Type B pancreatic cell (in vitro differentiated cells): ENCODE measurements at regions not wholly inside any gene's neighbourhood (a gene's known extent, or its start where the extent isn't known, plus 50 kb on each side); places are given as distances from the start of the nearest gene placed in this dataset.

Source experiments
- DNase-seq: peaks from one replicate; pipeline ENCODE4 v3.0.0; 2021; ENCODE audit warnings: mixed read lengths; ENCODE audit not compliant: unreplicated experiment; ENCODE audit errors: extremely low spot score
- H3K27ac Mint-ChIP-seq: 2 replicates; pipeline ENCODE4 v1.8.0; 2021; ENCODE audit warnings: mild to moderate bottlenecking, mixed read lengths
- H3K27me3 Mint-ChIP-seq: 2 replicates; pipeline ENCODE4 v1.8.0; 2021; ENCODE audit warnings: mixed read lengths
- H3K36me3 Mint-ChIP-seq: 2 replicates; pipeline ENCODE4 v1.8.0; 2021; ENCODE audit warnings: mixed read lengths
- H3K4me1 Mint-ChIP-seq: one replicate; pipeline ENCODE4 v1.8.0; 2021; ENCODE audit warnings: mixed read lengths; ENCODE audit not compliant: unreplicated experiment
- H3K4me3 Mint-ChIP-seq: 2 replicates; pipeline ENCODE4 v1.8.0; 2021; ENCODE audit warnings: mild to moderate bottlenecking, mixed read lengths
- H3K9me3 Mint-ChIP-seq: 2 replicates; pipeline ENCODE4 v1.8.0; 2021; ENCODE audit warnings: mixed read lengths
- TF ChIP-seq, protein P1 (sequence below): fragments of 200-600 bp; sonication (generic); conservative IDR thresholded peaks from 2 replicates; pipeline ENCODE4 v1.5.0; 2021; ENCODE audit warnings: antibody characterized with exemption, mild to moderate bottlenecking

DNA sequence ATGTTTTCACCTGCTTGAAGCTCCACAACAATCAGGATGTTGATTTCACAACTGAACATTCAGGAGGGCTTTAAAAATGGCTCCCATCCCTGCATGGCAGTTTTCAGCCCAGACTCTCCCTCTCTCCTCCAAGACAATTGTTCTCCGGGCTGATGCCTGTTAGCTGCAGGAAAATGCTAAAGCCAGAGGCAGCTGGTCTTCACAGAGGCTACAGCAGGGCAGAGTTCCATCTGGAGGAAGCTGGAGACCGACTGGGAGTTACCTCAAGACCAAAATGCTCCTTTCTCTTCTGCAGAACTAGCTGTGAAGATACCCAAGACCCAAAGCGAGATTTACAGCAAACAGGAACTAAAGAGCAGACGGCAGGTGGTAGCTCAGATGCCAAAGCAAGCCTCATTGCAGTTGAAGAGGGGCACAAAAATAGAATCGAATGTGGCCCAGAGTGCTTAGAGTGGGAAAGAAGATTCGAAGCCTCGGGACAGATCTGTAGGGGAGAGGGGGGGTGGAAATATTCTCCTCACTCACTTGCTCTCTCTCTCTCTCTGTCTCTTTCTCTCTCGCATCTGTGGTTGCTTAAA lies 423.6 kb downstream of the ZNF521 start:
- TF ChIP-seq, protein P1, sequence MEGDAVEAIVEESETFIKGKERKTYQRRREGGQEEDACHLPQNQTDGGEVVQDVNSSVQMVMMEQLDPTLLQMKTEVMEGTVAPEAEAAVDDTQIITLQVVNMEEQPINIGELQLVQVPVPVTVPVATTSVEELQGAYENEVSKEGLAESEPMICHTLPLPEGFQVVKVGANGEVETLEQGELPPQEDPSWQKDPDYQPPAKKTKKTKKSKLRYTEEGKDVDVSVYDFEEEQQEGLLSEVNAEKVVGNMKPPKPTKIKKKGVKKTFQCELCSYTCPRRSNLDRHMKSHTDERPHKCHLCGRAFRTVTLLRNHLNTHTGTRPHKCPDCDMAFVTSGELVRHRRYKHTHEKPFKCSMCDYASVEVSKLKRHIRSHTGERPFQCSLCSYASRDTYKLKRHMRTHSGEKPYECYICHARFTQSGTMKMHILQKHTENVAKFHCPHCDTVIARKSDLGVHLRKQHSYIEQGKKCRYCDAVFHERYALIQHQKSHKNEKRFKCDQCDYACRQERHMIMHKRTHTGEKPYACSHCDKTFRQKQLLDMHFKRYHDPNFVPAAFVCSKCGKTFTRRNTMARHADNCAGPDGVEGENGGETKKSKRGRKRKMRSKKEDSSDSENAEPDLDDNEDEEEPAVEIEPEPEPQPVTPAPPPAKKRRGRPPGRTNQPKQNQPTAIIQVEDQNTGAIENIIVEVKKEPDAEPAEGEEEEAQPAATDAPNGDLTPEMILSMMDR, result no peak
- Mint-ChIP-seq H3K4me3 (no peak overlapping the region), H3K4me1 (peaks cover 18% of the 10 kb centered on the region), H3K27me3 (peaks cover 36% of the 10 kb centered on the region), H3K27ac (no peak overlapping the region), H3K36me3 (no peaks in the 10 kb centered on the region), H3K9me3 (peaks cover 4% of the 10 kb centered on the region)
- no peak for DNase-seq

DNA sequence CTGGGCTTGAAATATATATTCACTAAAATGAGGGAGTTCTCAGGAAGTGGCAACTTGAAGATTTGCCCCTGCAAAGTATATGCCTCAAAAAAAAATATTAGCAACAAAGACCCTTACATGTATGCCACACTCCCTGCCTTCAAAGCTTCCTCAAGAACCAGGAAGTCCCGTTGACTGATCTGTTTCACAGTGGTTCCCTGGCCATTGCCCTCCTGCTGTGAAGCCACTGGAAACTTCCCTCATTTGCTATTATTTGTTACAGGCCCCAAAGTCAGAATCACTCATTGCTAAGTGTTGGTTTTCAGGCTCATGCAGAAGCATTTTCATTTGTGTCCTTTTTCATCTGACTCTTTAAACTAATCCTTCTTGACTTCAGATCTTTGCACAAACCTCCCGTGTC lies 421.5 kb downstream of the ZNF521 start:
- no peaks in the 10 kb centered on the region for H3K36me3 Mint-ChIP-seq
- peak overlapping the region; percentile 20 for H3K27ac Mint-ChIP-seq
- TF ChIP-seq, protein P1, result no peak
- peaks cover 4% of the 10 kb centered on the region for H3K9me3 Mint-ChIP-seq
- H3K27me3 Mint-ChIP-seq, result peaks cover 18% of the 10 kb centered on the region
- H3K4me1 Mint-ChIP-seq, result peaks cover 22% of the 10 kb centered on the region
- no peak for DNase-seq
- no peak overlapping the region for H3K4me3 Mint-ChIP-seq

DNA sequence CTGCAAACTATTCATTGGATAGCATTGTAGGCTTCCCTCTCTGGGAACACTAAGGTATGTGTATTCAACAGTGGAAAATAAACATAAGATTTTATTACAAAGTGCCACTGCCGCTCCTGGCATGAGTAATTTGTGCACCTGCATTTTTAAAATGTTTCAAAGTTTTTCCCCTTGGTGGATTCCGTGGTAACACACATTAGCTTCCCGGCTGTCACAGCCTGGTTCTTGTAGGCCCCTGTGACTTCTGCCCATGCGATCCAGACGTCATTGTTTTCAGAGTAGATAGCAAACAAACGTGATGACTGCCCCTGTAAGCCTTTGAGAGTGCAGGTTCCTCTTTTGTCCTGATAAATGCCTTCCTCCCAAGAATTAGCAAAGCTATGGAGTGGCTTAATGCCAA lies 421.0 kb downstream of the ZNF521 start:
- Mint-ChIP-seq H3K27me3 (peaks cover 14% of the 10 kb centered on the region), H3K27ac (peak overlapping the region; percentile 20), H3K9me3 (peaks cover 4% of the 10 kb centered on the region), H3K36me3 (no peaks in the 10 kb centered on the region), H3K4me3 (no peak overlapping the region), H3K4me1 (peaks cover 22% of the 10 kb centered on the region)
- TF ChIP-seq, protein P1, result no peak
- DNase-seq, result no peak

DNA sequence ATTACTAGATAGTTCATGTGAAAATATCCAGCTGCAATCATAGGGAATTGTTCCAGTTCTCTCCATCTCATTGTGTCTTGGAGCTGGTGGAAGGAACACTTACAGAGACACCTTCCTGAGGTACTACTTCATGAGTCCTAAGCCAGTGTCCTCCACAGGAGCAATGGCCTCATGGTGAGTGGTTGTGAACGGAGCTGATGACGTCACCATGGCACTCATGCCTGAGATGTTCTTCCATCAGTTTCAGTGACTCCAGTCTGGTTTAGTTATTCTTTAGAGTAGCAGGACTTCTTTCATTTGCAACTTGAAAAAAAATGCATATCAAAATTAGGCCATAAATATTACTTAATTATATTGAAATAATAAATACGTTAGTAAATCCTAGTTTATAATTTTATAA lies 418.6 kb downstream of the ZNF521 start:
- Mint-ChIP-seq H3K4me1 (peaks cover 22% of the 10 kb centered on the region), H3K9me3 (peaks cover 4% of the 10 kb centered on the region), H3K36me3 (no peaks in the 10 kb centered on the region), H3K27ac (no peak overlapping the region), H3K4me3 (no peak overlapping the region), H3K27me3 (peaks cover 9% of the 10 kb centered on the region)
- TF ChIP-seq, protein P1, result no peak
- no peak for DNase-seq

DNA sequence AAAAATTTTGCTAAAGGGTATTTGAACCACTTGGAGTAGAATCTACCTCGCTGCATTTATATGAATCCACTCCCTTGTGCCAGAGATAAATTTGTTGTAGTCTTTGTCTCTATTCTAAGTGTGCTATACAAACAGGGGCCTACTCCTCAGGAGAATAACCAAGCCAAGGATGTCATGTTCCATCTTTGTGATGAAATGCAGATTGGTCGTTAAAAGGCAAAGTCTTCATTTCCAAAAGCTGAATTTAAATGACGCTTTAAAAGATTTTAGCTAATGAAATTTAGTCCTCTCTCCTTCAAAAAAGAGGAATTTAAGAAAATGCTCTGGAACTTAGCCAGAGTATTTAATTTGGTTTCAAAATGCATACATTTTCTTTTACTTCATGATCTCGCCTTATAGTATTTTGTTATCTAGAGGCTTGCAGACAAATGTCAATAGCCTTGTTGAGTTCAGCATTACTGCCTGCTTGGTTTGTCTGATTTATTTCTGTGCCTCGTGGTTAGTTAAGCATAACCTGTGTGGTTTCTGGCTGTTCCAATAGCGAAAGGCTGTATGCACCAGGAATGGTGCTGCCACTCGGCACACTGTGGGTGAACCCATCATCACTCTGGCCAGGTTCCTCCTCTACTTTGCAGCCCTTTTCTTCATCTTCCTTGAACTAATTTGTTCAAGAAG lies 417.6 kb downstream of the ZNF521 start:
- Mint-ChIP-seq H3K27me3 (peaks cover 8% of the 10 kb centered on the region), H3K4me3 (no peak overlapping the region), H3K27ac (no peak overlapping the region), H3K9me3 (peaks cover 4% of the 10 kb centered on the region), H3K4me1 (peaks cover 21% of the 10 kb centered on the region), H3K36me3 (no peaks in the 10 kb centered on the region)
- no peak for DNase-seq
- TF ChIP-seq, protein P1, result no peak
